GM19043 (cell line): ENCODE measurements at regions not wholly inside any gene's neighbourhood (a gene's known extent, or its start where the extent isn't known, plus 50 kb on each side); places are given as distances from the start of the nearest gene placed in this dataset.

ENCODE experiments used
- ATAC-seq: cut with Tn5 transposase; IDR thresholded peaks from one replicate; pipeline ENCODE4 v1.9.1; 2021; ENCODE audit warnings: low read depth; ENCODE audit not compliant: unreplicated experiment

DNA sequence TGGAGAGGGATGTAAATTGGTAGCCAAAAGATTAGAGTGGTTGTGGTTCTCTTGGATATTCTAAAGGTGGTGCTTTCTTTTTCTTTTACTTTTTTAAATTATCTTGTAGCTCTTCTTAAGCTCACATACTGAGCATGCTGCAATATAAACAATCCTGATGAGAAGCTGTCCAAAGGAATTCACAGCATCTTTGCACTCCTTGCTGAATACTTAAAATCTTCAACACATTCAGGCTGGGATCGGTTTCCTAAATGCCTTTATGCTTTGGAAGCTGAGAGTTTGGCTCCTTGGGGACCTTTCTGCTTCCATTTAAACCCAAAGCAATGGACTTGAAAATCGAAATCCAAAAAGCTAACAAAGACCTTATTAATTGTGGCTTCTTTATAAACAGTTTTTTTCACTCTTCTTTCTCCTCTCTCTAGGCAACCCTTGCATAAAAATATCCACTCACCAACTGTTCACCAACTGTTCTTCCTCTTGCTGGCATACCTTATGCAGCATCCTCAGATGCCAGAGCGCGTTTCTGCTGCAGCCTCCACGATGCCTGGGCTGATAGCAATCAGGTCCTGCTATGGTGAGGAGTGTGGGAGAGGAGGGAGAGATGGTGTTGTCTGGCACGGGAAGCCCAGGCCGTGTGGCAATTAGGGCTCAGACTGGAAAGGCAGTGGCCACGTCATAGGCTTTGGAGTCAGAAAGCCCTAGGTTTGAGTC lies 535.8 kb upstream of the DAB1 start:
- ATAC-seq = no peak

DNA sequence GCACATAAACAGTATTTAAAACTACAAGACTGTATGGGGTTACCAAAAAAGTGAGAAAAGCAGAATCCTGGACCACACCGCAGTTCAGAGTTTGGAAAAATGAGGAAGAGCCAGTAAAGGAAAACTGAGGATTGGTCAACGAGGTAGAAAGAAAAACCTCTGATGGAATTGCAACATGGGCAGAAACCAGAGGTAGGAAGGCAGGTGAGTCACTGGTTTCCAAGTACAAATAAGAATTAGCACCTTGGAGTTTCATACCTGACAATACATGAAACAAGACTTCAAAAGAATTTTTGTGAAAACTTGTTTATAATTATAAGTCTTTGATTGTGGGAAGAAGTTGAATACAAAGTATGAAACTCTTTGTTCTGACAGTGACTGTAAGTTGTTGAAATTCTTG lies 533.7 kb upstream of the DAB1 start:
- ATAC-seq = no peak

DNA sequence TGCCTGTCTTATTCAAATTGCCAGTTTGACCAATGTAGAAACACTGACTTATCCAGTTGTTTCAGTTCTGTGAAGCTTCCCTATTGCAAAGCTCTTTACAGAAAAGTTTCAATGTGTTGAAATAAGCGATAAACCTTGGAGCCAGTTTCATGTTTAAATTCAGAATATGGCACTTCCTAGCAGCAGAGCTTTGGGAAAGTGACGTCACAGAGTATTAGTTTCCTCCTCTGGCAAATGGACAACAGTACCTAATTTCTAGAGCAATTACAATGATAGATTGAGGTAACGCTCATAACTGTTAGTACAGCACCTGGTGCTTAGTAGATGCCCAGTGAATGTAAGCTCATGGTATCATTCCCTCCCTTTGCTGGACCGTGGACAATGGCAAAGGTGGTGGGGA lies 527.5 kb upstream of the DAB1 start:
- ATAC-seq = no peak

DNA sequence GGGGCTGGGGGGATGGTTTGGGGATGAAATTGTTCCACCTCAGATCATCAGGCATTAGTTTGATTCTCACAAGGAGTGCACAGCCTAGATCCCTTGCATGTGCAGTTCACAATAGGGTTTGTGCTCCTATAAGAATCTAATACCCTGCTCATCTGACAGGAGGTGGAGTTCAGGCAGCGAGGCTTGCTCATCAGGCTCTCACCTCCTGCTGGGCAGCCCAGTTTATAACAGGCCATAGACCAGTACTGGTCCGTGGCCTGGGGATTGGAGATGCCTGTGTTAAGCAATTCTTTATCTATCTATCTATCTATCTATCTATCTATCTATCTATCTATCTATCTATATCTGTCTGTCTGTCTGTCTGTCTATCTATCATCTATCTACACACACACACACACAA lies 525.3 kb upstream of the DAB1 start:
- ATAC-seq = no peak

DNA sequence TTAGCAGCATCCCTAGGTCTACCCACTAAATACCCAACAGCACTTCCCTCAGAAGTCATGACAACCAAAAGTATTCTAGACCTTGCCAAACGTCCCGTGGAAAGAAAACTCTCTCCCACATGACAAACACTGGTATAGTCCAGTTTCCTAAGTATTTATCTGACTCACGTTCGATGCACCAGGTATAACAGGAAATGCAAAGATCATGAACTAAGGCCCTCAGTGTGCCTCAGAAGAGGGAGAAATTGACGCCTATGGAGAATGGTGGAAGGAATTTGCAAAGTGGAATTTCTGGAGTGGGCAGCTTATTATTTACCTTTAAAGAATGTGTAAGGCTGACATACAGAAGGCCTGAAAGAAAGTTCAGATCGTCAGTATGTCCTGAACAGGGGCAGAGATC lies 523.6 kb upstream of the DAB1 start:
- ATAC-seq = no peak

DNA sequence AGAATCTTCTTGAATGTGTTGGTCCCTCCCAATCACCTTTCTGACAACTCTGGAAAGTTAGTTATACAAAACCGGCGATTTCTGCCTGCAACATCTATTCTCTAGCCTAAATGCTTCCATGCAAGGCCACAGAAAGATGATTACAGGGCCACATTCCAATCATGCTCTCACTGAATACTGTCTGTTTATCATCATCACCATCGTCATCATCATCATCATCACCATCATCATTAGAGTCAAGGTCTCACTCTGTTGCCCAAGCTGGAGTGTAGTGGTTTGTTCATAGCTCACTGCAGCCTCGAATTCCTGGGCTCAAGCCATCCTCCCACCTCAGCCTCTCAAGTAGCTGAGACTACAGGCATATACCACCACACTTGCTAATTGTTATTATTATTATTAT lies 521.2 kb upstream of the DAB1 start:
- ATAC-seq = no peak

DNA sequence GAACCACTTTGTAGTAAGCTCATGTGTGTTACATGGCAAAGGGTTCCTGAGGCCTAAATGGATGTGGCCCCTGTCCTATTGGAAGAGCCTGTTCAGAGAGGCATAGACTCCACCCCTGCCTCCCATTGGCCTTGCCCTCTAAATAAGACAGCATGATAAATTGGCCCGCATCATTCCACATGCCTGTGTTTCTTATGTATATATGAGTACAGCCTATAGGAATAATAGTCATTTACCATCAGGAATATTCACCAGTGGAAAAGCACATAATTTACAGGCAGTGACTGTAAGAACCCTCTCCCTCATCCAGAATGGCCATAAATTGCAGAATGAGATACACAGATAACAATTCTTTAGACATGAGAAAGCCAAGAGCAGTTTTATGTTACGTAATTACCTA lies 519.5 kb upstream of the DAB1 start:
- ATAC-seq = no peak

DNA sequence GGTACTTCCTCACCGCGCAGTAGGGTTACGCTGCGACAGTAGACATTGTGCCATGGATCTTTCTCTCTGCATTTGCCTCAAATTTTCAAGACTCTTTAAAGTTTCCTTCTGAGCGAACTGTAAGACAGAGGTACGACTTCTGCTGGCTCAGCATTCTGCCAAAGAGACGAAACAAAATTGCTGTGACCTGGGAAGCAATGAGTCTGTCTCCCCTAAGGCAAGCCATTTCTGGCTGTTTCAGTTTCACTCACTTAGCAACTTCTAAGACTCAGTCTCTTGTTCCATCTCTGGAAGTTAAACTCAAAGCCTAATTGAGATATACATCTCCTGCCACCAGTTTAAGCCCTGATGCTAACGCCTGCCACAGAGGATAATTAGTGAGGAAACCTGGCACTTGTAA lies 510.9 kb upstream of the DAB1 start:
- no peak for ATAC-seq

DNA sequence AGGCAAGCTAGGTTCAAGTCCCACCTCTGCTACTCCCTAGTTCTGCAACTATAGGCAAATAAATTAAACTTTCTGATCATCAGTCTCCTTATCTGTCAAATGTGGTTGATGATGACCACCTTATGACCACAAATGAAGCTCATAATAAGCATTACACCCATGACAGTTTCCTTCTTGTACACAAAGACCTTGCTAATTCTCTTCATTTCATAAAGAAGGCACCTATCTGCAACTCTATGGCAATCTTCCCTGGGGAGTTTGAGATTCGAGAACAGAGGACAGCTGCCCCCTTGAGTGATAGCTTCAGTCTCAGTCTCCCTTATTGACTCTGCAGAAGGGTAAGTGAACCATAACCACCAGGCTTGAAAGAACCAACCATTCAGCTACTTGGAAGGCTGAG lies 503.1 kb upstream of the DAB1 start:
- ATAC-seq = no peak

DNA sequence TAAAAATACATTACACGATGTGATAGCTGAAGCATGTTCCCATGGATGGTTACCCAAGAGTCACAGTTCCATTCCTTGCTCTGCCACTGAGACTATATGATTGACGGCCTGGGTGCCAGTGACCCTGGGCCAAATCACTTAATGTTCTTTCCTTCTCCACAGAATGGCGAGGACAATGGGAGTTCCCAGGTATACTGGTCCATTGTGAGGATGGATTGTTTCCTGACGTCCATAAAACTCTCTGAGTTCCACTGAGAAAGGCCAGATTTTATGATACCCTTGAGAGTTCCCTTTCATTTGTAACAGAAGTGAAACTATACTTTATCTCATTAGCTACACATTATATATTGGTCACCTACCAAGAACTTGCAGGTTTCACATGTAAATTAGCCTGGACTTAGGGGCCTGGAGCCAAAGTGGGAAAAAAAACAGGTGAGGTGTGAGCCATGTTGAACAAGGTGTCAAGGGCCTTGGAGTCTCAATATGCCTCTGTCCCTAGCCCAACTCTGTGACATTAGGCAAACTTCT lies 502.2 kb upstream of the DAB1 start:
- no peak for ATAC-seq

DNA sequence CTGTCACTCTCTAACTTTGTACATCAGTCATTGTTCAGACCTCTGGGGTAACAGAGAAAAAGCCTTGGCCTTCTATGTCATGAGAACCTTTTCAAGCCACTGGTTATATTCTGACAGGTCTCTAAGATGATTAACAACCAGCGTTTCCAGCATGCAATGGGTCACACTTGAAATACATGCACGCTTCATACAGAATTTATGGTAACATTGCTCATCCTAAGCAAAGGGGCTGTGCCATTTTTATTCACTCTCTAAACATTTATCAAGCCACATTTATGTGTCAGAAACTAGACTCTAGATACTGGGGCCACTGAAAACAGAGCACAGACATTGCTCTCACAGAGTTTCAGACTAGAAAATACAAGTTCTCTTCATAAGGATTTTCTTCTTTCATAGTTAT lies 501.4 kb upstream of the DAB1 start:
- no peak for ATAC-seq

DNA sequence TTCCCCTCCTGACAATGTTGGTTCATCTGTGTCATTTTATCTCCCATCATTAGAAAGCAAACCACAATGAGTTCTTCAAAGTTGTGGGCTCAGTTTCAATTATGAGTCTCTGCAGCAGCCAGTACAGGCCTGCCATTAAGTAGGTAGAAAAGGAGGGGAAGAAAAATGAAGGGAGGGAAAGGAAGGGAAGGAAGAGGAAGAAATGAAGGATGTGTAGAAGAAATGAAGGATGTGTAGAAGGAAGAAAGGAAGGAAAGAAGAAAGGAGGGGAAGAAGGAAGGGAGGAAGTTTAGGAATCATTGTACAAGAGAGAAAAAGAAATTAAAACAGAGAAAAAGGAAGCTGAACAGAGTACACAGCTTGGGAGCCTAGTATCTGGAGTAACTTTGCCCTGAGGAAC lies 498.3 kb upstream of the DAB1 start:
- ATAC-seq = no peak

DNA sequence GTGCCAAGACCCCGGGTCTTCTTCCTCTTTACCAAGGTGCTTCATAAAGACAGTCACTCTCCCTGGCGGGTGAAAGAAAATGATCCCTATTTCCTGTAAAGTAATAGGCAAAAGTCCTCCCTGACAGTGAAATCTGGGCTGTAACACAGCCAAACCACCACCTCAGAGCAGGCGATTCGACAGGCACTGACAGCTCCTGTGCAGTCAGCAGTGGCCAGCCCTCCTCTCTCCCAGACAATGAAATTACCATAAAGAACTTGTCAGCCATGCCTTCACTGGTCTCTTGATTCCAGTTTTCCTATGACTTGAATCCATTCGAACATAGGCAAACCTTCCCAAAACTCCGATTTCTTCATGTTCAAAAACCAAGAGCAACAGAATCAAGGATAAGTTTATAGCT lies 492.2 kb upstream of the DAB1 start:
- ATAC-seq = no peak

DNA sequence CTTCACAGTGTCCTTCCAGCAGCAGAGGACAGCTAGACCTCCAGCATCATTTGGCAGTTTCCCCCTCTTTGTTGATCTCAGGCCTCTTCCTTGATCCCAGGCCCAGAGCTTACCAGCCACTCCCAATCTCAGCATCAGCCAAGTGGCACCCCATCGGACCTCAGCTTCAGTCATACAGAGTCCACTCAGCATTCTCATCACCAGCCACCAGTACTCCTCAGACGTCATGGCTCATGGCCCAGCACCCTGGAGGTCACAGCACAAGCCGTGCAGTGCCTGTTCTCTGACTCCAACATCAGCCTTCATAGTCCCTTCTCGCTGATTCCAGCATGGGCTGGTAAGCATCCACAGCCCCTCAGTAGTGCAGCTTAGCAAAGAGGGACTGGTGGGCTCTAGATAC lies 487.6 kb upstream of the DAB1 start:
- ATAC-seq = no peak

DNA sequence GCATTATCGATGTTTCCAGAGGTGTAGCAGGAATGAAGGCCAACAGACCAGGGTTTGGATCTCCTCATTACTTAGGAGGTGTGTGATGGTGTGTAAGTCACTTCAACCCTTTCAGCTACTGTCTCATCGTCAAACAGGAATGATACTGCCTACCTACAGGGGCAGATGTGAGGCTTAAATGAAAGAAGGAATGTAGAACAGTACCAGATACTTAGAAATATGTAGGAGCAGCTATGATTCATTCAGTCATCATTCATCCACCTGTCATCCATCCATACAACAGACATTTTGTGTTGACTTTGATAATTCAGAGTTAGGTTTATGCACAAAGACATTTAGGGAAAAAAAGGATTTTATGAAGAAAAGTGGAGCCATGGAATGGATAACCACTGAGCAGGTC lies 486.9 kb upstream of the DAB1 start:
- no peak for ATAC-seq

DNA sequence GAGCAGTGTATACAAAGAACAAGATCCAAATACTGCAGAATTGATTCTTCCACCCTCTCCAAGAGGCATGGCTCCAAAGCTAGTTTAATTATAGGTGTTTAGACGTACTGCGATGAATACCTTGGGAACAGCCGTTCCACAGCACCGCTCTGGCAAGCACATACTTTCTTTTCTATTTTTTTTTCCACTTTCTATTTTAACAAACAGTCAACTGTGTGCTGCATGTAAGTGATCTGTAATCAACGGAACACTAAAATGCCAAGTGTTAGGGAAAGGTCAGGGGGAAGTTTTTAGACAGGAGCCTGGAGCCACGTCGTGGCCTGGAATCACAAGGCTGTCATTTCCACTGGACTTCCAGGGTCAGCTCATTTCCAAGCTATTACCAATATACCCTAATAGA lies 486.4 kb upstream of the DAB1 start:
- no peak for ATAC-seq

DNA sequence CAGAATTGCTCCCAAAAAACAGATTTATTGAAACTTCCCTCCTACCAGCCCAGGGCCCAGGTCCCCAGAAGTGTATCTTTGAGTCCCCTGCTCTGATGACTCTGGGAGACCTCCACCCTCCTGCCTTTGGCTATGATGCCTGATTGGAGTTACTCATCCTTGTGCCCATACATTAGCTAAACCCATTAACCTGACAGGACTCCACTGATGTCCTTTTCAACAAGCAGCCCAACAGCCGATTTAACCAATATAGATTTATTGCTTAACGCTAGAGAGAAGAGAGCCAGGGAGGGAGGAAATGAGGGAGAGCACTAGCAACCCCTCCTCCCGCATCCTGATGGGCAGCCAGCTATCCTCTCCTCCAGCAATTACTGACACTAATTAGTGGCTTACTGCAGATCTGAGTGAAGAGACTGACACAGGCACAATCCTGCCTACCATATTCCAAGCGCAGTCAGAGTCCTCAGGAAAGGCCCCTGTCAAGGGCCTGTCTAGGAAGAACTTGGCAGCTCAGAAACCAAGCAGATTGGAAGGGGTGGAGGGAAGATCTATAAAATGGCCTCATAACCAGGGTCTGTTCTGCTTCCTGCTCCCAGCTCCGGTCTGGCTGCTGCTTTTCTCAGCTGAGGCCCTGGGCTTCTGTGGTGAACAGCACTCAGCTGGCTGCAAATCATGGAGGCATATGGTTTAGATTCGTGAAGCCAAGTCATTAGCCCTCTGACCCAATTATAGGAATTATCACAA lies 484.5 kb upstream of the DAB1 start:
- ATAC-seq = no peak

DNA sequence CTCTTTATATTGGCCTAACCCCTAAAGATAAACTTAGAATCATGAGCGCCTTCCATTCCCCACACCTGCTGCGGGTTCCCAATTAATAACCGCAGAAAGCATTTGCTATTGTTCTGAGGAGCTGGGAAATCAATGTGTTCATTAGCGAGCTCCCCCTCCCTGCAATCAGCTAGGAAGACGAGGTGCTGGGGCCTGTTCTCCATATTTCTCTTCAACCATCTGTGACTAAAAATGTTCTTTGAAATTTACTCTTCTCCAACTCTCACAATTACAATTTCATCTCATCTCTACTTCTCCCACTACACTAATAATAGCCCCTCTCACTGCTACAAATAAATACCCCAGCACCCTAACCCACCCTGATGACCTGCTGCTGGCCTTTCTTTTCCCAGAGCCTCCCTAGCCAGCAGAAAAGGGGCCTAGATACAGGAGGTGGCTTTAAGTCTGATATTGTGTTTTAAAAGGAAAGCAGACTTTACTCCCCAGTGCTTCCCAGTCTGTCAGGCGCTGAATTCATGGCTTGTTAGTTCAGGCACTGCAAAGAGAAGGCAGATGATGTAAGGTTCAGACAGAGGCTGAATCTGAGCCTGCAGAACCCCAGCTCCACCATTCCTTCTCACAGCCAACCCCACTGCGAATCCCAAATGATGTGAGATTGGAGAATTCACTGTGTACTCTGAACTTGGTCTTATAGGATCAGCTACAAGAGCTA lies 477.5 kb upstream of the DAB1 start:
- ATAC-seq = no peak

DNA sequence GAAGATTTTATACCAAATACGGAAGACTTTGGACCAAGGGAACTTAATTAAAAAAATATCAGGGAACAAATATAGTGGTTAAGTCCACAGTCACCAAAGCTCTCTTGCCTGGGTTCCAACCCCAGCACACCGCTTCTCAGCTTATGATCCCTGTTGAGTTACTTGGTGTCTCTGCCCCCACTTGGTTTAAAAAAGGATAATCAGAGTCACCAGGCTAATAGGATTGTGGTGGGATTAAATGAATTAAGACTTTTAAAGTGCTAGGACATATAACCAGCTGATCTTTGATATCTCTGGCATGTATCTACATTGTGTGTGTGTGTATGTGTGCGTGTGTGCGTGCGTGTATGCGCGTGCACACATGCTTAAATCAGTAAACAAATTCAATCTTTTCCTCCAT lies 474.7 kb upstream of the DAB1 start:
- ATAC-seq = no peak

DNA sequence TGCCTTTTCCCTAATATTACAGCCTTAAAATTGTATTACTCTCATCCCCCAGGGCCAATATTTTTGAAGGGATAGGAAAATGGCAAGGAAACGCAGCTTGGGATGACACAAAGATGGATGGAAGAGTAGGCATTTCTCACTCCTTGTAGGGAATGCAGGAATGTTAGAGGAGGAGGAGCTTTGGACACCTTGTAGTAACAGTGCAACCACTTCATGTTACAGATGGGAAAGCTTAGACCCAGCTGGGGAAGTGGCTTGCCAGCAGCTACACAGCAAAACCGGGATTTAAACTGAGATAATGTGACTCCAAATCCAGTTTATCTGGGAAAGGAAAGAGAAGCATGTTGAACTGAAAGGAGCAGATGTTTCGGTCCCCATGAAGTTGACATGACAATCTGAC lies 473.7 kb upstream of the DAB1 start:
- no peak for ATAC-seq

DNA sequence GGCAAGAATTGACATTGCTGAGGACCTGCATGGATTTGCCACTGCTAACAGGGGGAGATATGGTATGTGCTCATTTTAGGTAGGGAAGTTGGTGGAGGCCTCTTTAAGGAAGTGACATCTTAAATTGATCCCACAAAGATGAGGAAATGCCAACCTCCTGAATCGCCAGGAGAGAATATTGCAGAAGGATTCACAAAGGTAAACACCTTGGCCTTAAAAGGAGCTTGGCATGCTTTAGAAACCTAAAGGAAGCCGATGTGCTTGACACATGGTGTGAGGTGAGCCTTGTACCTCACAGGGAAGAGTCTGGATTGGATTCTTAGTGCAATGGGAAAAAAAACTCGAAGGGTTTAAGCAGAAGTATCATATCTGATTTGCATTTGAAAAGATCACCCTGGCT lies 470.5 kb upstream of the DAB1 start:
- ATAC-seq = no peak
